OCI-LY7 (cell line): ENCODE measurements at regions not wholly inside any gene's neighbourhood (a gene's known extent, or its start where the extent isn't known, plus 50 kb on each side); places are given as distances from the start of the nearest gene placed in this dataset.

ENCODE experiments used
- BruUV-seq: library from RNA; stranded (reverse); fragments of 400-500 nt; replicated peaks from 2 replicates; lab custom pipeline; 2021; lab: Mats Ljungman, UMichigan
- CTCF ChIA-PET: fragments of 300-600 bp; sonication (Branson Sonifier 250); formaldehyde crosslinking; loops from one replicate; lab custom pipeline; 2022; ENCODE audit warnings: antibody characterized with exemption; ENCODE audit not compliant: unreplicated experiment; lab: Charles Lee
- POLR2A ChIA-PET: fragments of 300-600 bp; sonication (Branson Sonifier 250); formaldehyde crosslinking; loops from one replicate; lab custom pipeline; 2022; ENCODE audit warnings: antibody characterized with exemption; lab: Charles Lee
- DNase-seq: peaks from one replicate; pipeline ENCODE4 v3.0.0-alpha.2; 2015; ENCODE audit warnings: low spot score
- H2AFZ ChIP-seq: fragments of 200-600 bp; sonication (generic), shearing (Covaris generic); 2 replicates; pipeline ENCODE4 v1.6.1; 2014; ENCODE audit warnings: mild to moderate bottlenecking, antibody characterized with exemption, low read length, moderate library complexity
- H3K27ac ChIP-seq: fragments of 200-600 bp; sonication (generic); 2 replicates; pipeline ENCODE4 v1.5.1; 2014; ENCODE audit warnings: mixed run types, low read depth, mild to moderate bottlenecking, moderate library complexity, low read length, inconsistent platforms; ENCODE audit not compliant: poor library complexity, severe bottlenecking
- H3K36me3 ChIP-seq: fragments of 200-600 bp; sonication (generic); 2 replicates; pipeline ENCODE4 v1.6.1; 2014; ENCODE audit warnings: mild to moderate bottlenecking, antibody characterized with exemption, low read length, moderate library complexity, mixed read lengths; ENCODE audit not compliant: insufficient read depth
- H3K4me1 ChIP-seq: fragments of 200-600 bp; sonication (generic); 2 replicates; pipeline ENCODE4 v1.5.1; 2014; ENCODE audit warnings: mild to moderate bottlenecking, low read length; ENCODE audit not compliant: insufficient read depth, poor library complexity, severe bottlenecking
- H3K4me2 ChIP-seq: fragments of 200-600 bp; sonication (generic); 2 replicates; pipeline ENCODE4 v1.6.1; 2014; ENCODE audit warnings: mild to moderate bottlenecking, low read length
- H3K4me3 ChIP-seq: fragments of 200-600 bp; sonication (generic); 2 replicates; pipeline ENCODE4 v1.5.1; 2014; ENCODE audit warnings: mild to moderate bottlenecking, low read depth, low read length; ENCODE audit not compliant: poor library complexity, severe bottlenecking
- H3K79me2 ChIP-seq: fragments of 200-600 bp; sonication (generic); 2 replicates; pipeline ENCODE4 v1.6.1; 2016; ENCODE audit warnings: low read depth, mild to moderate bottlenecking, low read length, moderate library complexity, mixed read lengths; ENCODE audit not compliant: insufficient read depth
- H3K9me2 ChIP-seq: fragments of 200-600 bp; sonication (generic); 2 replicates; pipeline ENCODE4 v1.6.1; 2016; ENCODE audit warnings: mild to moderate bottlenecking, low read length, mixed read lengths; ENCODE audit not compliant: insufficient read depth
- H3K9me3 ChIP-seq: fragments of 200-600 bp; sonication (generic); 2 replicates; pipeline ENCODE4 v1.6.1; 2014; ENCODE audit warnings: mild to moderate bottlenecking, mixed run types, low read length, mixed read lengths
- H4K20me1 ChIP-seq: fragments of 200-600 bp; sonication (generic); 2 replicates; pipeline ENCODE4 v1.6.1; 2014; ENCODE audit warnings: mild to moderate bottlenecking, antibody characterized with exemption, low read length, moderate library complexity, mixed read lengths; ENCODE audit not compliant: insufficient read depth
- CTCF ChIP-seq: fragments of 200-600 bp; sonication (generic); conservative IDR thresholded peaks from 2 replicates; pipeline ENCODE4 v1.5.1; 2014; ENCODE audit warnings: mild to moderate bottlenecking, antibody characterized with exemption, low read length, moderate library complexity, mixed read lengths
- EZH2phosphoT487 ChIP-seq: fragments of 200-600 bp; sonication (generic); IDR thresholded peaks from 2 replicates; pipeline ENCODE4 v1.6.1; 2018; ENCODE audit warnings: low read depth, borderline replicate concordance, mild to moderate bottlenecking, mixed run types, antibody characterized with exemption, low read length, moderate library complexity, mixed read lengths
- intact Hi-C: fragments of 100-400 bp; cut with micrococcal nuclease; formaldehyde crosslinking; loops from one replicate; pipeline ENCODE4 v1.10.0; 2022; ENCODE audit not compliant: unreplicated experiment

- Histone ChIP-seq H2AFZ (no peak overlapping the region), H3K27ac (no peak overlapping the region), H3K79me2 (no peaks in the 10 kb centered on the region), H3K4me2 (no peak overlapping the region), H3K36me3 (no peaks in the 10 kb centered on the region), H3K4me1 (no peaks in the 10 kb centered on the region), H4K20me1 (no peaks in the 10 kb centered on the region), H3K9me3 (no peaks in the 10 kb centered on the region), H3K4me3 (no peak overlapping the region), H3K9me2 (no peaks in the 10 kb centered on the region)
- TF ChIP-seq CTCF = no peak
- TF ChIP-seq EZH2phosphoT487 = no peak
- ChIA-PET POLR2A (no interaction called here), CTCF (no interaction called here)
- intact Hi-C loops = no loop called here
- no TSS peak for BruUV-seq
- DNase-seq = no peak
These were observed 310.5 kb upstream of the DNAJC19 start for GRCh38 chr3:181300033-181300432.

GRCh38 chr3:181298421-181298820 is 308.9 kb upstream of the DNAJC19 start:
- Histone ChIP-seq H3K9me2 (no peaks in the 10 kb centered on the region), H2AFZ (no peak overlapping the region), H3K79me2 (no peaks in the 10 kb centered on the region), H3K27ac (no peak overlapping the region), H4K20me1 (no peaks in the 10 kb centered on the region), H3K4me3 (no peak overlapping the region), H3K4me1 (no peaks in the 10 kb centered on the region), H3K36me3 (no peaks in the 10 kb centered on the region), H3K4me2 (no peak overlapping the region), H3K9me3 (no peaks in the 10 kb centered on the region)
- no TSS peak for BruUV-seq
- intact Hi-C loops = no loop called here
- ChIA-PET POLR2A (interaction anchor here (1.0 kb wide), 1 partner anchor 816 kb away, joined by 3 read pairs; no protein-coding TSS in a partner anchor), CTCF (no interaction called here)
- TF ChIP-seq EZH2phosphoT487 = no peak
- no peak for TF ChIP-seq CTCF
- DNase-seq = no peak

- no peak overlapping the region for H3K4me3 ChIP-seq
- no peaks in the 10 kb centered on the region for H3K36me3 ChIP-seq
- H4K20me1 ChIP-seq = no peaks in the 10 kb centered on the region
- BruUV-seq = no TSS peak
- no peaks in the 10 kb centered on the region for H3K4me1 ChIP-seq
- H3K79me2 ChIP-seq = no peaks in the 10 kb centered on the region
- H3K27ac ChIP-seq = no peak overlapping the region
- ChIA-PET CTCF (no interaction called here), POLR2A (no interaction called here)
- TF ChIP-seq CTCF (no peak), EZH2phosphoT487 (no peak)
- H3K9me2 ChIP-seq = no peaks in the 10 kb centered on the region
- H3K9me3 ChIP-seq = no peaks in the 10 kb centered on the region
- intact Hi-C loops = no loop called here
- DNase-seq = no peak
- H2AFZ ChIP-seq = no peak overlapping the region
- H3K4me2 ChIP-seq = no peak overlapping the region
These were observed 303.4 kb upstream of the DNAJC19 start for GRCh38 chr3:181292984-181293383.
